ENCODE measurements at regions not wholly inside any gene's neighbourhood (a gene's known extent, or its start where the extent isn't known, plus 50 kb on each side); places are given as distances from the start of the nearest gene placed in this dataset.
"Not testable (repeated sequence)": the region's sequence is repeated elsewhere in the genome, so short reads cannot be mapped to it uniquely, and the experiment has no call there.

GRCh38 chr12:68392376-68392775, 60.2 kb upstream of the MDM1 start:
- ChIA-PET CTCF (interaction anchor here (0.5 to 0.7 kb wide), 2 partner anchors 8 to 278 kb away, joined by 3 read pairs; no protein-coding TSS in a partner anchor), POLR2A (interaction anchor here (0.6 to 1.5 kb wide), 2 partner anchors 18 to 27 kb away, joined by 3 to 4 read pairs; no protein-coding TSS in a partner anchor)
- ATAC-seq (ENCODE audit: poor library complexity) (no peak), DNase-seq (no peak)
- no peaks in the 10 kb centered on the region for H3K36me3 Mint-ChIP-seq (ENCODE audit: low read depth)
- H3K27ac Mint-ChIP-seq, result no peak overlapping the region
- Histone ChIP-seq H3K36me3 (ENCODE audit: insufficient read depth, low read length) (no peaks in the 10 kb centered on the region), H3K27me3 (ENCODE audit: control insufficient read depth in 1 of 2, insufficient read depth in 2 of 2, low read length in 2 of 2) (no peaks in the 10 kb centered on the region), H3K4me3 (ENCODE audit: low read length) (no peak overlapping the region), H3K9me3 (ENCODE audit: control insufficient read depth in 1 of 2, insufficient read depth in 1 of 2, low read length in 2 of 2) (peaks cover 5 to 9% of the 10 kb centered on the region in 2 experiments), H3K4me1 (ENCODE audit: insufficient read depth, low read length) (no peaks in the 10 kb centered on the region), H3K27ac (ENCODE audit: low read depth in 1 of 2, low read length in 2 of 2) (no peak overlapping the region)
- no peak overlapping the region for H3K4me3 Mint-ChIP-seq
- intact Hi-C loops (cut with DNase I, micrococcal nuclease), result no loop called here
- no peaks in the 10 kb centered on the region for H3K27me3 Mint-ChIP-seq
- TF ChIP-seq, protein P1, sequence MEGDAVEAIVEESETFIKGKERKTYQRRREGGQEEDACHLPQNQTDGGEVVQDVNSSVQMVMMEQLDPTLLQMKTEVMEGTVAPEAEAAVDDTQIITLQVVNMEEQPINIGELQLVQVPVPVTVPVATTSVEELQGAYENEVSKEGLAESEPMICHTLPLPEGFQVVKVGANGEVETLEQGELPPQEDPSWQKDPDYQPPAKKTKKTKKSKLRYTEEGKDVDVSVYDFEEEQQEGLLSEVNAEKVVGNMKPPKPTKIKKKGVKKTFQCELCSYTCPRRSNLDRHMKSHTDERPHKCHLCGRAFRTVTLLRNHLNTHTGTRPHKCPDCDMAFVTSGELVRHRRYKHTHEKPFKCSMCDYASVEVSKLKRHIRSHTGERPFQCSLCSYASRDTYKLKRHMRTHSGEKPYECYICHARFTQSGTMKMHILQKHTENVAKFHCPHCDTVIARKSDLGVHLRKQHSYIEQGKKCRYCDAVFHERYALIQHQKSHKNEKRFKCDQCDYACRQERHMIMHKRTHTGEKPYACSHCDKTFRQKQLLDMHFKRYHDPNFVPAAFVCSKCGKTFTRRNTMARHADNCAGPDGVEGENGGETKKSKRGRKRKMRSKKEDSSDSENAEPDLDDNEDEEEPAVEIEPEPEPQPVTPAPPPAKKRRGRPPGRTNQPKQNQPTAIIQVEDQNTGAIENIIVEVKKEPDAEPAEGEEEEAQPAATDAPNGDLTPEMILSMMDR (IDR thresholded peaks at IDR 0.05), result no peak
- peaks cover 5% of the 10 kb centered on the region for H3K9me3 Mint-ChIP-seq
- peaks cover 9% of the 10 kb centered on the region for H3K4me1 Mint-ChIP-seq (ENCODE audit: low read depth)

DNA sequence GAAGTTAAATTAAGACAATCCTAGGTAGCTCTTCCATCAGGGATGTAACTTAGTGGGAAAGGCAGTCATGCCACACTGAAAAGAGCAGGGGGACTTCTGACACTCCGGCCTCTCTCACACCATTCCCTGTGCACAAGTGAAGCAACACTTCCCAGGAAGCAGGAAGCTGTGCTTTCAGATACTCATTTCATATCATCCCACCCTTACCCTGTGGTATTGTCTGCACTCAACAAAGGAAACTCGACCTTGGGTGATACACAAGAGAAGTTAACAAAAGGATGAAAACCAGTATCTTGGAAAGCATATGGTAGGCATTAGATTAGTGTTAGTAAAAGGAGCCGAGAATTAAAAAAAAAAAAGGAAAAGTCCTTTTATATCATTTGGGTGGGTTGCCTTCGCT, 61.3 kb upstream of the MDM1 start:
- Histone ChIP-seq H3K27me3 (ENCODE audit: control insufficient read depth in 1 of 2, insufficient read depth in 2 of 2, low read length in 2 of 2) (no peaks in the 10 kb centered on the region), H3K36me3 (ENCODE audit: insufficient read depth, low read length) (no peaks in the 10 kb centered on the region), H3K4me1 (ENCODE audit: insufficient read depth, low read length) (no peaks in the 10 kb centered on the region), H3K9me3 (ENCODE audit: control insufficient read depth in 1 of 2, insufficient read depth in 1 of 2, low read length in 2 of 2) (peaks cover 5 to 9% of the 10 kb centered on the region in 2 experiments), H3K4me3 (ENCODE audit: low read length) (no peak overlapping the region), H3K27ac (ENCODE audit: low read depth in 1 of 2, low read length in 2 of 2) (no peak overlapping the region)
- CTCF ChIA-PET, result no interaction called here
- intact Hi-C loops (cut with DNase I, micrococcal nuclease), result no loop called here
- H3K4me1 Mint-ChIP-seq (ENCODE audit: low read depth), result peaks cover 9% of the 10 kb centered on the region
- no peaks in the 10 kb centered on the region for H3K36me3 Mint-ChIP-seq (ENCODE audit: low read depth)
- TF ChIP-seq, protein P1 (IDR thresholded peaks at IDR 0.05), result no peak
- DNase-seq (no peak), ATAC-seq (ENCODE audit: poor library complexity) (no peak)
- no peaks in the 10 kb centered on the region for H3K27me3 Mint-ChIP-seq
- H3K27ac Mint-ChIP-seq, result no peak overlapping the region
- H3K9me3 Mint-ChIP-seq, result peaks cover 5% of the 10 kb centered on the region
- H3K4me3 Mint-ChIP-seq, result no peak overlapping the region
- POLR2A ChIA-PET, result interaction anchor here (1.5 kb wide), 1 partner anchor 28 kb away, joined by 4 read pairs; no protein-coding TSS in a partner anchor

DNA sequence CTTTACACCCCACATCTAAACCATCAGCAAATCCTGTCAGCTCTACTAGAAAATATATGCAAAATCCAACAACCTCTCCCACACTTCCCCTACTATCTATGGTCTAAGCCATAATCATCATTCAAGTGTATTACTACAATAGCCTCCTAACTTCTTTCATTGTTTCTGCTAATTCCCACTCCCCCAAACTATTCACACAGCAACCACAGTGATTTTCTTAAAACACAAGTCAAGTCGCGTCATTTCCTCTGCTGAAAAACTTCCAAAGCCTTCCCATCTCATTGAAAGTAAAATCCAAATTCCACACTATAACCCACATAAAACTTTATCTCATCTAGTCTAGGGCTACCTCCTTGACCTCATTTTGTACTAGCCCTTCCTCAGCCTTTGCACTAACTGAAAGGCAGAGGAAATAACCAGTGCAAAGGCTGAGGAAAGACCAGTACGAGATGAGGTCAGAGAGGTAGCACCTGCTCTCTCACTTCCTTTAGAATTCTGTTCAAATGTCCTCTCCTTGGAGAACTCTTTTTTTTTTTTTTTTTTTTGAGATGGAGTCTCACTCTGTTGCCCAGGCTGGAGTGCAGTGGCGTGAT, 65.5 kb upstream of the MDM1 start:
- no peak overlapping the region for H3K4me3 Mint-ChIP-seq
- no peaks in the 10 kb centered on the region for H3K27me3 ChIP-seq (ENCODE audit: control insufficient read depth in 1 of 2, insufficient read depth in 2 of 2, low read length in 2 of 2)
- ATAC-seq (ENCODE audit: poor library complexity) (no peak), DNase-seq (no peak)
- no peak overlapping the region for H3K27ac ChIP-seq (ENCODE audit: low read depth in 1 of 2, low read length in 2 of 2)
- H3K36me3 ChIP-seq (ENCODE audit: insufficient read depth, low read length), result no peaks in the 10 kb centered on the region
- H3K4me3 ChIP-seq (ENCODE audit: low read length), result no peak overlapping the region
- intact Hi-C loops (cut with DNase I, micrococcal nuclease), result no loop called here
- POLR2A ChIA-PET, result no interaction called here
- H3K36me3 Mint-ChIP-seq (ENCODE audit: low read depth), result no peaks in the 10 kb centered on the region
- CTCF ChIA-PET, result no interaction called here
- H3K4me1 ChIP-seq (ENCODE audit: insufficient read depth, low read length), result no peaks in the 10 kb centered on the region
- H3K27ac Mint-ChIP-seq, result no peak overlapping the region
- H3K4me1 Mint-ChIP-seq (ENCODE audit: low read depth), result peaks cover 9% of the 10 kb centered on the region
- no peaks in the 10 kb centered on the region for H3K27me3 Mint-ChIP-seq
- H3K9me3 ChIP-seq (ENCODE audit: control insufficient read depth in 1 of 2, insufficient read depth in 1 of 2, low read length in 2 of 2), result no peaks in the 10 kb centered on the region
- TF ChIP-seq, protein P1 (IDR thresholded peaks at IDR 0.05), result no peak
- H3K9me3 Mint-ChIP-seq, result no peaks in the 10 kb centered on the region

- H3K27me3 Mint-ChIP-seq; H3K9me3 ChIP-seq (ENCODE audit: control insufficient read depth in 1 of 2, insufficient read depth in 1 of 2, low read length in 2 of 2); POLR2A ChIA-PET; H3K36me3 Mint-ChIP-seq (ENCODE audit: low read depth); H3K27ac Mint-ChIP-seq; H3K27ac ChIP-seq (ENCODE audit: low read depth in 1 of 2, low read length in 2 of 2); H3K4me1 ChIP-seq (ENCODE audit: insufficient read depth, low read length); H3K36me3 ChIP-seq (ENCODE audit: insufficient read depth, low read length); CTCF ChIA-PET; DNase-seq; H3K4me3 ChIP-seq (ENCODE audit: low read length); ATAC-seq (ENCODE audit: poor library complexity); H3K4me3 Mint-ChIP-seq; intact Hi-C loops (cut with DNase I, micrococcal nuclease); H3K9me3 Mint-ChIP-seq; H3K27me3 ChIP-seq (ENCODE audit: control insufficient read depth in 1 of 2, insufficient read depth in 2 of 2, low read length in 2 of 2): not testable (repeated sequence)
- H3K4me1 Mint-ChIP-seq (ENCODE audit: low read depth), result peaks cover 12% of the 10 kb centered on the region
These were observed 66.5 kb upstream of the MDM1 start for GRCh38 chr12:68398689-68399088.

Measured in CD4-positive, alpha-beta T cell (primary cell).